SK-N-SH (cell line): ENCODE measurements at regions not wholly inside any gene's neighbourhood (a gene's known extent, or its start where the extent isn't known, plus 50 kb on each side); places are given as distances from the start of the nearest gene placed in this dataset.

Source experiments
- CTCF ChIA-PET: fragments of 300-600, 350-600 bp; formaldehyde crosslinking; extraction: SDS; loops from one replicate; lab custom pipeline; 2021; lab: Yijun Ruan, JAX
- POLR2A ChIA-PET: fragments of 350-600 bp; sonication (Branson Sonifier 250); formaldehyde crosslinking; extraction: SDS; loops from one replicate; lab custom pipeline; 2020; ENCODE audit warnings: antibody characterized with exemption, inconsistent platforms; lab: Yijun Ruan, JAX
- DNase-seq: peaks from one replicate; pipeline ENCODE4 v3.0.0; 2012
- H2AFZ ChIP-seq: fragments of 200-600 bp; sonication (generic); 2 replicates; pipeline ENCODE4 v1.8.1; 2016; ENCODE audit warnings: antibody characterized with exemption, mild to moderate bottlenecking, low read depth
- H3F3A ChIP-seq: fragments of 200-600 bp; sonication (generic); replicated peaks from 2 replicates; pipeline ENCODE3; 2016; ENCODE audit warnings: antibody characterized with exemption, mild to moderate bottlenecking; ENCODE audit not compliant: insufficient read depth
- H3K27ac ChIP-seq, 2 experiments: fragments of 200-500 bp in 1 of 2; fragments of 200-600 bp in 1 of 2; sonication (Bioruptor generic) in 1 of 2; sonication (generic), shearing (Covaris generic) in 1 of 2; 2 replicates each; pipeline versions ENCODE4 v1.5.1 to v1.6.1; 2014 to 2016; ENCODE audit warnings: low read depth in 2 of 2, inconsistent platforms in 1 of 2, low read length in 1 of 2, mild to moderate bottlenecking in 1 of 2, mixed read lengths in 1 of 2
- H3K27me3 ChIP-seq: fragments of 200-600 bp; sonication (generic), shearing (Covaris generic); 2 replicates; pipeline ENCODE4 v1.6.1; 2016; ENCODE audit warnings: mixed run types; ENCODE audit not compliant: insufficient read depth
- H3K36me3 ChIP-seq, 2 experiments: fragments of 200-500 bp in 1 of 2; fragments of 200-600 bp in 1 of 2; sonication (Bioruptor generic) in 1 of 2; sonication (generic) in 1 of 2; replicated peaks in 1 of 2; 2 replicates each; pipeline versions ENCODE3 to v1.5.1; 2014 to 2016; ENCODE audit warnings: low read length in 1 of 2, mild to moderate bottlenecking in 1 of 2; ENCODE audit not compliant: insufficient read depth in 2 of 2, control insufficient read depth in 1 of 2
- H3K4me1 ChIP-seq, 2 experiments: fragments of 200-500 bp in 1 of 2; fragments of 200-600 bp in 1 of 2; sonication (Bioruptor generic) in 1 of 2; sonication (generic), shearing (Covaris generic) in 1 of 2; 2 replicates each; pipeline versions ENCODE4 v1.5.1 to v1.6.1; 2014 to 2016; ENCODE audit warnings: low read depth in 1 of 2, low read length in 1 of 2, mixed run types in 1 of 2; ENCODE audit not compliant: insufficient read depth in 2 of 2, control insufficient read depth in 1 of 2
- H3K4me2 ChIP-seq: fragments of 200-600 bp; sonication (generic), shearing (Covaris generic); 2 replicates; pipeline ENCODE4 v1.6.1; 2017; ENCODE audit warnings: mixed run types
- H3K4me3 ChIP-seq, 2 experiments: fragments of 200-500 bp in 1 of 2; fragments of 200-600 bp in 1 of 2; sonication (Bioruptor generic) in 1 of 2; sonication (generic), shearing (Covaris generic) in 1 of 2; 2 replicates each; pipeline versions ENCODE4 v1.5.1 to v1.8.1; 2014 to 2016; ENCODE audit warnings: low read depth in 2 of 2, inconsistent platforms in 1 of 2, low read length in 1 of 2, mild to moderate bottlenecking in 1 of 2, mixed read lengths in 1 of 2, moderate library complexity in 1 of 2
- H3K79me2 ChIP-seq: fragments of 200-600 bp; sonication (generic); 2 replicates; pipeline ENCODE4 v1.8.1; 2017; ENCODE audit warnings: mild to moderate bottlenecking; ENCODE audit not compliant: insufficient read depth
- H3K9ac ChIP-seq: fragments of 200-600 bp; sonication (generic); 2 replicates; pipeline ENCODE4 v1.6.1; 2017; ENCODE audit warnings: mixed run types
- H3K9me2 ChIP-seq: fragments of 200-600 bp; sonication (generic); 2 replicates; pipeline ENCODE4 v1.6.1; 2017; ENCODE audit warnings: mixed run types
- H3K9me3 ChIP-seq: fragments of 200-600 bp; sonication (generic); 2 replicates; pipeline ENCODE4 v1.6.1; 2017; ENCODE audit warnings: mixed run types, mild to moderate bottlenecking, moderate library complexity
- H4K20me1 ChIP-seq: fragments of 200-600 bp; sonication (generic); 2 replicates; pipeline ENCODE4 v1.6.1; 2017; ENCODE audit warnings: mild to moderate bottlenecking, mixed run types; ENCODE audit not compliant: insufficient read depth
- CTCF ChIP-seq: fragments of 200-600 bp; sonication (generic); IDR thresholded peaks from 2 replicates; pipeline ENCODE4 v1.6.1; 2017; ENCODE audit warnings: antibody characterized with exemption, mild to moderate bottlenecking, moderate library complexity
- EP300 ChIP-seq, 2 experiments: IDR thresholded peaks; 2 replicates each; pipeline versions ENCODE4 v1.4.0 to v1.6.1; 2012; ENCODE audit warnings: borderline replicate concordance in 1 of 2, low read depth in 1 of 2, low read length in 1 of 2
- FOSL2 ChIP-seq: IDR thresholded peaks from 2 replicates; pipeline ENCODE4 v1.4.0; 2012; ENCODE audit warnings: low read depth, mild to moderate bottlenecking, moderate library complexity, borderline replicate concordance
- IRF3 ChIP-seq: fragments of 150-350 bp; IDR thresholded peaks from 2 replicates; pipeline ENCODE4 v1.6.1; 2016; ENCODE audit warnings: mild to moderate bottlenecking, low read depth, low read length
- MAX ChIP-seq: IDR thresholded peaks from 2 replicates; pipeline ENCODE4 v1.4.0; 2012; ENCODE audit warnings: low read depth
- NFIC ChIP-seq: IDR thresholded peaks from 2 replicates; pipeline ENCODE4 v1.4.0; 2012; ENCODE audit warnings: borderline replicate concordance
- PBX3 ChIP-seq: IDR thresholded peaks from 2 replicates; pipeline ENCODE4; 2012
- RAD21 ChIP-seq: IDR thresholded peaks from 2 replicates; pipeline ENCODE4 v1.6.1; 2012; ENCODE audit warnings: mild to moderate bottlenecking, low read length
- RFX5 ChIP-seq: IDR thresholded peaks from 2 replicates; pipeline ENCODE4 v1.6.1; 2012; ENCODE audit warnings: mild to moderate bottlenecking, improper control_type of control experiment, low read length
- SIN3A ChIP-seq: IDR thresholded peaks from 2 replicates; pipeline ENCODE4 v1.6.1; 2012; ENCODE audit warnings: low read depth, mild to moderate bottlenecking, low read length, moderate library complexity, borderline replicate concordance
- SMC3 ChIP-seq: IDR thresholded peaks from 2 replicates; pipeline ENCODE4 v1.6.1; 2012; ENCODE audit warnings: low read depth, low read length, improper control_type of control experiment
- TEAD4 ChIP-seq: IDR thresholded peaks from 2 replicates; pipeline ENCODE4 v1.4.0; 2012; ENCODE audit warnings: mild to moderate bottlenecking, borderline replicate concordance; ENCODE audit not compliant: insufficient read depth
- USF1 ChIP-seq: IDR thresholded peaks from 2 replicates; pipeline ENCODE4 v1.4.0; 2012; ENCODE audit warnings: low read depth, borderline replicate concordance
- YY1 ChIP-seq: IDR thresholded peaks from 2 replicates; pipeline ENCODE4 v1.4.0; 2012; ENCODE audit warnings: low read depth, mild to moderate bottlenecking
- ZBTB33 ChIP-seq: IDR thresholded peaks from 2 replicates; pipeline ENCODE4 v1.4.0; 2012; ENCODE audit warnings: low read depth, borderline replicate concordance
- WGBS: methylation state at CpG from one replicate; pipeline ENCODE4 v1.1.6; 2017; ENCODE audit warnings: low lambda C conversion rate; 5-methylcytosine and 5-hydroxymethylcytosine counted together

GRCh38 chr2:236354056-236354940 is 90.1 kb upstream of the ASB18 start:
- H3K9me2 ChIP-seq, result no peaks in the 10 kb centered on the region
- TF ChIP-seq SMC3, result no peak
- TF ChIP-seq NFIC, result no peak
- no peak for TF ChIP-seq USF1
- TF ChIP-seq ZBTB33, result no peak
- TF ChIP-seq IRF3, result no peak
- TF ChIP-seq SIN3A, result no peak
- TF ChIP-seq TEAD4, result no peak
- no peak for TF ChIP-seq MAX
- TF ChIP-seq CTCF, result no peak
- no peak for TF ChIP-seq EP300 (IDR thresholded peaks at IDR 0.05; ENCODE audit: borderline replicate concordance in 1 of 2, low read depth in 1 of 2, low read length in 1 of 2)
- TF ChIP-seq RFX5, result no peak
- TF ChIP-seq RAD21, result no peak
- no peak for TF ChIP-seq FOSL2
- TF ChIP-seq PBX3, result no peak
- TF ChIP-seq YY1, result no peak
- no peak overlapping the region for H3K4me2 ChIP-seq
- ChIA-PET CTCF (interaction anchor here (0.7 to 4.1 kb wide), 22 partner anchors 8 to 732 kb away, joined by 3 to 84 read pairs (median 4); partner anchors contain the start of gene COPS8), POLR2A (no interaction called here)
- no peak overlapping the region for H2AFZ ChIP-seq
- H4K20me1 ChIP-seq, result no peaks in the 10 kb centered on the region
- WGBS, result 63% methylated on average over 11 of the region's 15 CpGs
- H3K27ac ChIP-seq, result no peak overlapping the region
- no peaks in the 10 kb centered on the region for H3K27me3 ChIP-seq
- DNase-seq, result no peak
- no peak overlapping the region for H3K4me3 ChIP-seq
- H3K36me3 ChIP-seq, result no peaks in the 10 kb centered on the region
- H3F3A ChIP-seq, result no peaks in the 10 kb centered on the region
- no peaks in the 10 kb centered on the region for H3K79me2 ChIP-seq
- H3K9ac ChIP-seq, result no peak overlapping the region
- H3K4me1 ChIP-seq, result no peaks in the 10 kb centered on the region
- no peaks in the 10 kb centered on the region for H3K9me3 ChIP-seq
